Stimulated activated CD8-positive, alpha-beta memory T cell treated with anti-CD3 and anti-CD28 coated beads, Interleukin-7, amount 100 ng/mL, for 4 hours (primary cell): ENCODE measurements at regions not wholly inside any gene's neighbourhood (a gene's known extent, or its start where the extent isn't known, plus 50 kb on each side); places are given as distances from the start of the nearest gene placed in this dataset.

Experiments
- DNase-seq, 2 donors: peaks; one replicate each; pipeline ENCODE4 v3.0.0-alpha.2; 2020; ENCODE audit warnings: low read depth in 2 of 2

- no peak for DNase-seq
Measured at GRCh38 chr1:168867941-168868634, 139.1 kb upstream of the DPT start.

GRCh38 chr1:168871531-168871930 lies 142.5 kb upstream of the DPT start:
- DNase-seq: no peak

- DNase-seq: no peak
Measured at GRCh38 chr1:168875831-168876230, 146.8 kb upstream of the DPT start.

DNA sequence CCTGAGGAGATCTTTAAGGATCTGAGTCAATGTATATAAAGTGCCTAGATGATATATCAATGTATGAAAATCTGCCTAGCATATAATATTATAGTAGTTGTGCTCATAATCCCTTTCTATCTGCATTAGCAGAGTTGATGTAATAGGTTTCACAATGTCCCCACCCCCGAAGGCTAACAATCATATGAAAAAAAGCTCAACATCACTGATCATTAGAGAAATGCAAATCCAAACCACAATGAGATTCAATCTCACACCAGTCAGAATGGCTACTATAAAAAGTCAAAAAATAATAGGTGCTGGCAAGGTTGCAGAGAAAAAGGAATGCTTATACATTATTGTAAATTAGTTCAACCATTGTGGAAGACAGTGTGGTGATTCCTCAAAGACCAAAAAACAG lies 147.8 kb upstream of the DPT start:
- DNase-seq: no peak

- no peak for DNase-seq
Measured at GRCh38 chr1:168879896-168880734, 151.1 kb upstream of the DPT start.

DNA sequence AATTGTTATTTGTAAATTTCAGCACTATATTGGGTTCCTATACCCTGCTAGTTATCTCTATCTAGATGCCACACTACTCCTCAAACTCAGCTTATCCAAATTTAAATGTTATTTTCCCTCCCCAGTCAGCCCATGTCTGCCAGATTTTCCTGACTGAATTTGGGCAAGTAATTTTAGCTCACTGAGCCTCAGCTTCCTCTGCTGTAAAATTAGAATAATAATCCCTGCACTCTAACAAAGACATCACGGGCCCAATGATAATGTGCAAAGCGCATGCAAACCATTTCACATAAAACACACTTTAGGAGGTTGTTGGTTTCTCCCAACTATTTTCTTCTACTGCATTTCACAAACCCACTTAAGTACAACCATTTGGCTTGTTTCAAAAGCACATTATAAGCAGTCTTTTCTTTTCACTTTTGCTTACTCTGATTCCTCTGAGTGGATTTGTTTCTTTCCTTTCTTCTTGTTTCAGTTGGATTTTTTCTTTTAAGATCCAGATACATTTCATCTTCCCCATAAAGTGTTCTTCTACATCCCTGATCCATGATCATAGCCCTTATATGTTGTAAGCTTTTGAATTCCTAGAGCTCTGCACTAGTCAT lies 152.8 kb upstream of the DPT start:
- DNase-seq: no peak

- DNase-seq: no peak
Measured at GRCh38 chr1:168887381-168887780, 158.4 kb upstream of the DPT start.

- DNase-seq: no peak
Measured at GRCh38 chr1:168888418-168888817, 159.4 kb upstream of the DPT start.

GRCh38 chr1:168892931-168893330 lies 163.9 kb upstream of the DPT start:
- no peak for DNase-seq

GRCh38 chr1:168893359-168893801 lies 164.4 kb upstream of the DPT start:
- no peak for DNase-seq

- DNase-seq: no peak
Measured at GRCh38 chr1:168894397-168894903, 165.4 kb upstream of the DPT start.

DNA sequence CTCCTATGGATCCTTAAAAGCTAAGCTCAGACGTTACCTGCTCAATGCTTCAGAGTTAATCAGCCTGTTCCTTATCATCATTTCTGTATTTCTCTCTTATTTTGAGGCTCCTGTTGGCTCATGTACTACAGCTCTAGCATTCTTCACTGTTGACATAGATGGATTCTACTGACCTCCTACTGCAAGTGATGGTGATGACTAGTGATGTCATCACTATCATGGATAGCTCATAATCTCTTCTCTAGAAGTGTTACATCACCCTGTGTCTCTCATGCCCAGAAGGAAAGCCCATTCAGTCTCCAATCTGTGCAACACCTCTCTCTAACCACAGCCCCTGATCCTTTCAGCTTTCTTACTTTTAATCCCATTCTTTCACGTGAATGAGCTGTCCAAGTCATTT lies 168.2 kb upstream of the DPT start:
- no peak for DNase-seq

DNA sequence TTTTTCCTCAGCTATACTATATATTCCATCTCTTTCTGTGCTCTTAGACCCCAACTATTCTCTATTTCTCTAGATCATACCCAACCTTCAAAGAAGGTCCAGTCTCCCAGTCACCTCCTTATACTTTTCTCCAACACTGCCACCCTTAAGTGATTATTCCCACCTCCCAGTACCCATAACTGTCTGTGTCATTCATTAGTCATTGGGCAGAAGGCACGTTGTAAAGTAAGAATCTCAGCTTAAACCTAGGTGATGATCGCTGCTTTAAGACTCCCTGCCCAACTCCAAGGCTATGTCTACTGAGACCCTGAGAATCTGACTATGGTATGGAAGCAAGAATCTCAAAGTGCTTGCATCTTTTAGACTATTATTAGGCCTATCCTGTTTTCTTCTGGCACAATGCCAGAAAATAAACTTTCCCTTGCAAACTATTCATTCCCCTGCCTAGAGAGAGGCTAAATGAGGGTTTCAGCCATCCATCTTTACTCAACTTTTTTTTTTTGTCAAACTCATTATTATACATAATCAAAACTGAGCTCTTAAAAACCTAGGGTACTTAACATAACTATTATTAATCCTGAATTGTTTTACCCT lies 174.3 kb upstream of the DPT start:
- DNase-seq: no peak

GRCh38 chr1:168905633-168906032 lies 176.6 kb upstream of the DPT start:
- DNase-seq: no peak

DNA sequence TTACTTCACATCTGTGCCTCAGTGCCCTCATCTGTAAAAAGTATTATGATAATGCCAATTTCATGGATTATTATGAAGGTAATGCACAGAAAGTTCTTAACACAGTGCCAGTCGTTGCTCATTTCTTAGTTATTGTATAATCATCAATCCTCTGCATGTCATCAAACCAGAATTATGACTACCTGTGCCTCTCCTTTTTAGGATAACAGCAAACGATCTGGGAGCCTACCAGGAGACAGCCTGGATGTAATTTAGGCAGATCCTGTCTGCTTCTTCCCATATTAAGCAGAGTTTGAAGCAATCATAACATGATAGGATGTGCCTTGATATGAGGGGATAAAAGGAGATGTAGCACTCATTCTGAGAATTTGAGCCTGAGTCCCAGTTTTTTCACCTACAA lies 177.4 kb upstream of the DPT start:
- no peak for DNase-seq

- no peak for DNase-seq
Measured at GRCh38 chr1:168907053-168907452, 178.0 kb upstream of the DPT start.

- no peak for DNase-seq
Measured at GRCh38 chr1:168907786-168908348, 178.9 kb upstream of the DPT start.

DNA sequence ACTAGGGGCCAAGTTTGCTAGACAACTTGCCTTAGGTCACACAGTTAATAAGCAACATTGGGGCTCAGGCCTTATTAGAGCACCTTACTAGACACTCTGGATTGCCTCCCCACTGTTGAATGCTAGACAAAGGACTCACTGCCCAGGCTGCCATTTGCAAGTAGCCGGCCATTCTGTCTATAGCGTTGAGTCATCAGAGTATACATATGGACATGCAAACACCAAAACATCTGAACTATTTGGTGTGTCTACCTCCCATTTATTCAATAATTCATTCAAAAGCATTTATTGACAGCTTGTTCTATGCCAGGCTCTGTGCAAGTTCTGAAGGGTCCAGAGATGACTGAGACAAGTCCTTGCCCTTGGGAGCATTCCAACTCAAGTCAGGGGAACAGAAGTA lies 181.4 kb upstream of the DPT start:
- no peak for DNase-seq

DNA sequence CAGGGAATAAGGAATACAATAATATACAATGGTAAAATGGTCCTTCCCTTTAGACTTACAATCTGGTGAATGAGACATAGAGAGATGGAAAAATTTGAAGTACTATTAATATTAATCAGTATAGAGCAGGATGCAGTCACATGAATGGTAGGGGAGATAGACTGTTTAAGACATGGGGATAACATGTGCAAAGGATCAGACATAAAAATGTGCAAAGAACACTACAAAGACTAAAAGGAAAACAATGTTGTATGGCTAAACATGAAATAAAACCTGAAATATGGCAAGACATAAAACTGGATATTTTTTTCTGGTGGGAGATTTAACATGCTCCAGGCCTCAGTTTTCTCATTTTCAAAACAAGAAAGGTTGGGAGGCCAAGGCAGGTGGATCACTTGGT lies 182.4 kb upstream of the DPT start:
- DNase-seq: no peak

DNA sequence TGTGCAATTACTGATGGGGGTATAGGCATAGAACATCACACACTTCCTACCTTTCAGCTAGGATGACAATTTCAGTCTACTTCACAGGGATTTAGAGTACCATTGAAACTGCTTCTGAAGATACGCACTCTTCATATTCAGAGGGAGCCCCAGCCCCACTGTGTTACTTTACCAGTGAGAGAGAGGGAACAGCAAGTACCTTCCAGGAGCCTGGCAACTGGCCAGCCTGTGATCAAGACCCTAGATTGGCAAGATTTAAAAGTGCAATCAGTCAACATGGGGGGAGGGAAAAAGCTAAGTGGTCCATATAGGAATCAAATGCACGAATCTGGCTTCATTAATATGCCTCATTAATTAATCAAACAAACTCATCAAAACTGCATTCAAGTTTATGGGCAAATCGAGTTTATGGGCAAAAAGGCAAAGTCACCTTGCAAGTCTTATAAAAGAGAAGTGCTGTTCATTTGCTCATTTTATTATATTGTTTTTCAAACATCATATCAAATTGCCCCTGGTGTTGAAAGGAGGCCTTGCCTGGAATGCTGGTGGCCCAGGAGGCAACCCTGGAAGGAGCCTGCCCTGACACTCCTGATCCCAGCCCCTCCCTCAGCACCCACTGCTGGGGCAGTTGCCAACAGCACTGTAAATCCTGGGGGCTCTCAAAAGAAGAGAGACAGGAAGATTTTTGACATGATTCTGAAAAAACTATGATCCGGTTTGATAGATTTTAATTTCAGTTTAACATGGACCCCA lies 184.9 kb upstream of the DPT start:
- no peak for DNase-seq

GRCh38 chr1:168917309-168917708 lies 188.3 kb upstream of the DPT start:
- DNase-seq: no peak
